ENCODE measurements at regions not wholly inside any gene's neighbourhood (a gene's known extent, or its start where the extent isn't known, plus 50 kb on each side); places are given as distances from the start of the nearest gene placed in this dataset.

DNA sequence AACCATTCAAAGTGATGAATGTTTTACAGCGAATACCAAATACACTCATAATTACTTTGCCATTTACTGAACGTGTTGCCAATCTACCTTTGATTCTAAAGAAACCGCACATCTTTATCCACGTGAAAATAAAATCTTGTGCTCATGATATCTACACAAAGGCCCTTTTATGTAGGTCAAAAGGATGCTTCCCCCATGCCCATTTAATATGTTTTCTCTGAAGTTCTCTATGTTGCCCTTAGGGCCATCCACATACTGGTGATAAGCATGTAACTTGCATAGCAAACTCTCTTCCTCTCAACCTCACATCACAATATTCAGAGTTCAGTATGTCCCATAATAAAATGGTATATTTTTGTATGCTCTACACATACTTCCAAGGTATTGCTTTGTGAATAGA lies 380.0 kb upstream of the FIGN start:
- TF ChIP-seq ZNF24 (tag by site-specific recombination; IDR thresholded peaks at IDR 0.05) = no peak
- TF ChIP-seq, protein P1, sequence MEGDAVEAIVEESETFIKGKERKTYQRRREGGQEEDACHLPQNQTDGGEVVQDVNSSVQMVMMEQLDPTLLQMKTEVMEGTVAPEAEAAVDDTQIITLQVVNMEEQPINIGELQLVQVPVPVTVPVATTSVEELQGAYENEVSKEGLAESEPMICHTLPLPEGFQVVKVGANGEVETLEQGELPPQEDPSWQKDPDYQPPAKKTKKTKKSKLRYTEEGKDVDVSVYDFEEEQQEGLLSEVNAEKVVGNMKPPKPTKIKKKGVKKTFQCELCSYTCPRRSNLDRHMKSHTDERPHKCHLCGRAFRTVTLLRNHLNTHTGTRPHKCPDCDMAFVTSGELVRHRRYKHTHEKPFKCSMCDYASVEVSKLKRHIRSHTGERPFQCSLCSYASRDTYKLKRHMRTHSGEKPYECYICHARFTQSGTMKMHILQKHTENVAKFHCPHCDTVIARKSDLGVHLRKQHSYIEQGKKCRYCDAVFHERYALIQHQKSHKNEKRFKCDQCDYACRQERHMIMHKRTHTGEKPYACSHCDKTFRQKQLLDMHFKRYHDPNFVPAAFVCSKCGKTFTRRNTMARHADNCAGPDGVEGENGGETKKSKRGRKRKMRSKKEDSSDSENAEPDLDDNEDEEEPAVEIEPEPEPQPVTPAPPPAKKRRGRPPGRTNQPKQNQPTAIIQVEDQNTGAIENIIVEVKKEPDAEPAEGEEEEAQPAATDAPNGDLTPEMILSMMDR (tag by site-specific recombination; IDR thresholded peaks at IDR 0.05) = no peak
- no peak for TF ChIP-seq ZNF223 (tag by site-specific recombination; IDR thresholded peaks at IDR 0.05)
- TF ChIP-seq, protein P2, sequence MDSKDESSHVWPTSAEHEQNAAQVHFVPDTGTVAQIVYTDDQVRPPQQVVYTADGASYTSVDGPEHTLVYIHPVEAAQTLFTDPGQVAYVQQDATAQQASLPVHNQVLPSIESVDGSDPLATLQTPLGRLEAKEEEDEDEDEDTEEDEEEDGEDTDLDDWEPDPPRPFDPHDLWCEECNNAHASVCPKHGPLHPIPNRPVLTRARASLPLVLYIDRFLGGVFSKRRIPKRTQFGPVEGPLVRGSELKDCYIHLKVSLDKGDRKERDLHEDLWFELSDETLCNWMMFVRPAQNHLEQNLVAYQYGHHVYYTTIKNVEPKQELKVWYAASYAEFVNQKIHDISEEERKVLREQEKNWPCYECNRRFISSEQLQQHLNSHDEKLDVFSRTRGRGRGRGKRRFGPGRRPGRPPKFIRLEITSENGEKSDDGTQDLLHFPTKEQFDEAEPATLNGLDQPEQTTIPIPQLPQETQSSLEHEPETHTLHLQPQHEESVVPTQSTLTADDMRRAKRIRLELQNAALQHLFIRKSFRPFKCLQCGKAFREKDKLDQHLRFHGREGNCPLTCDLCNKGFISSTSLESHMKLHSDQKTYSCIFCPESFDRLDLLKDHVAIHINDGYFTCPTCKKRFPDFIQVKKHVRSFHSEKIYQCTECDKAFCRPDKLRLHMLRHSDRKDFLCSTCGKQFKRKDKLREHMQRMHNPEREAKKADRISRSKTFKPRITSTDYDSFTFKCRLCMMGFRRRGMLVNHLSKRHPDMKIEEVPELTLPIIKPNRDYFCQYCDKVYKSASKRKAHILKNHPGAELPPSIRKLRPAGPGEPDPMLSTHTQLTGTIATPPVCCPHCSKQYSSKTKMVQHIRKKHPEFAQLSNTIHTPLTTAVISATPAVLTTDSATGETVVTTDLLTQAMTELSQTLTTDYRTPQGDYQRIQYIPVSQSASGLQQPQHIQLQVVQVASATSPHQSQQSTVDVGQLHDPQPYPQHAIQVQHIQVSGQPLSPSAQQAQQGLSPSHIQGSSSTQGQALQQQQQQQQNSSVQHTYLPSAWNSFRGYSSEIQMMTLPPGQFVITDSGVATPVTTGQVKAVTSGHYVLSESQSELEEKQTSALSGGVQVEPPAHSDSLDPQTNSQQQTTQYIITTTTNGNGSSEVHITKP (tag by site-specific recombination; IDR thresholded peaks at IDR 0.05) = no peak
- no peak for TF ChIP-seq TCF7L2 (IDR thresholded peaks at IDR 0.05; ENCODE audit: borderline replicate concordance, low read depth, low read length)
- no peak for TF ChIP-seq SP2 (tag by site-specific recombination; IDR thresholded peaks at IDR 0.05)
- TF ChIP-seq ZNF184 (tag by site-specific recombination; IDR thresholded peaks at IDR 0.05) = no peak
- TF ChIP-seq, protein P3, sequence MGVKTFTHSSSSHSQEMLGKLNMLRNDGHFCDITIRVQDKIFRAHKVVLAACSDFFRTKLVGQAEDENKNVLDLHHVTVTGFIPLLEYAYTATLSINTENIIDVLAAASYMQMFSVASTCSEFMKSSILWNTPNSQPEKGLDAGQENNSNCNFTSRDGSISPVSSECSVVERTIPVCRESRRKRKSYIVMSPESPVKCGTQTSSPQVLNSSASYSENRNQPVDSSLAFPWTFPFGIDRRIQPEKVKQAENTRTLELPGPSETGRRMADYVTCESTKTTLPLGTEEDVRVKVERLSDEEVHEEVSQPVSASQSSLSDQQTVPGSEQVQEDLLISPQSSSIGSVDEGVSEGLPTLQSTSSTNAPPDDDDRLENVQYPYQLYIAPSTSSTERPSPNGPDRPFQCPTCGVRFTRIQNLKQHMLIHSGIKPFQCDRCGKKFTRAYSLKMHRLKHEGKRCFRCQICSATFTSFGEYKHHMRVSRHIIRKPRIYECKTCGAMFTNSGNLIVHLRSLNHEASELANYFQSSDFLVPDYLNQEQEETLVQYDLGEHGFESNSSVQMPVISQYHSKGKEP (tag by site-specific recombination; IDR thresholded peaks at IDR 0.05) = no peak
- TF ChIP-seq, protein P4, sequence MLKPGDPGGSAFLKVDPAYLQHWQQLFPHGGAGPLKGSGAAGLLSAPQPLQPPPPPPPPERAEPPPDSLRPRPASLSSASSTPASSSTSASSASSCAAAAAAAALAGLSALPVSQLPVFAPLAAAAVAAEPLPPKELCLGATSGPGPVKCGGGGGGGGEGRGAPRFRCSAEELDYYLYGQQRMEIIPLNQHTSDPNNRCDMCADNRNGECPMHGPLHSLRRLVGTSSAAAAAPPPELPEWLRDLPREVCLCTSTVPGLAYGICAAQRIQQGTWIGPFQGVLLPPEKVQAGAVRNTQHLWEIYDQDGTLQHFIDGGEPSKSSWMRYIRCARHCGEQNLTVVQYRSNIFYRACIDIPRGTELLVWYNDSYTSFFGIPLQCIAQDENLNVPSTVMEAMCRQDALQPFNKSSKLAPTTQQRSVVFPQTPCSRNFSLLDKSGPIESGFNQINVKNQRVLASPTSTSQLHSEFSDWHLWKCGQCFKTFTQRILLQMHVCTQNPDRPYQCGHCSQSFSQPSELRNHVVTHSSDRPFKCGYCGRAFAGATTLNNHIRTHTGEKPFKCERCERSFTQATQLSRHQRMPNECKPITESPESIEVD (tag by site-specific recombination; IDR thresholded peaks at IDR 0.05) = no peak
- TF ChIP-seq ZNF221 (tag by site-specific recombination; IDR thresholded peaks at IDR 0.05; ENCODE audit: borderline replicate concordance) = no peak
- TF ChIP-seq ZNF76 (tag by site-specific recombination; IDR thresholded peaks at IDR 0.05; ENCODE audit: borderline replicate concordance, low read depth) = no peak
- TF ChIP-seq ZNF785 (tag by site-specific recombination; IDR thresholded peaks at IDR 0.05) = no peak
- no peak for TF ChIP-seq ZNF664 (tag by site-specific recombination; IDR thresholded peaks at IDR 0.05)
- TF ChIP-seq SETDB1 (IDR thresholded peaks at IDR 0.05; ENCODE audit: insufficient read length, low read length) = no peak

All from HEK293 (cell line).